ENCODE measurements at regions not wholly inside any gene's neighbourhood (a gene's known extent, or its start where the extent isn't known, plus 50 kb on each side); places are given as distances from the start of the nearest gene placed in this dataset.

- peak; percentile 5 for DNase-seq (ENCODE audit: low read depth)
- TF ChIP-seq CTCF (IDR thresholded peaks at IDR 0.05; ENCODE audit: insufficient read depth, low read depth, low read length, missing control alignments), result peak; percentile 53
- H3K4me3 ChIP-seq (ENCODE audit: low read length), result no peak overlapping the region
Observed at GRCh38 chr2:173493874-173494273, 139.2 kb downstream of the CDCA7 start.

DNA sequence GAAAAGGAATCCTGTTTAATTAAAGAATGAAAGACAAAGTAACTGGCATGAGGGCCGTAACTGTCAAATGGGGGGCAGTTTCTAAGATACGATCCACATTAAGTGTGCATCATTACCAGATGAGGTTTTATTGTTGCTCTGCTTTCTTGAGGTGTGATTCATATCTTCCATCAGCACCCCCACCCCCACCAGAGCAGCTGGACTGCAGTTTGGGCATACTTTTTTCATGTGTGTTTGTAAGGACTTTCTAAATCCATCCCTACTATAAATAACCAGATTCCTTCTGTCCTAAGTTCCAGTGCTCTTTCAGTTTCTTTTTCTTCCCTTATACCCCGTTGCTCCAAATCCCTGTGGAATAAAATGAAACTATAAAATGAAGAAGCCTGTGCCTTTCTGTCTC lies 142.1 kb downstream of the CDCA7 start:
- TF ChIP-seq CTCF (IDR thresholded peaks at IDR 0.05; ENCODE audit: insufficient read depth, low read depth, low read length, missing control alignments), result no peak
- DNase-seq (ENCODE audit: low read depth), result peak; percentile 6
- H3K4me3 ChIP-seq (ENCODE audit: low read length), result no peak overlapping the region

GRCh38 chr2:173500953-173501352 lies 146.3 kb downstream of the CDCA7 start:
- no peak for TF ChIP-seq CTCF (IDR thresholded peaks at IDR 0.05; ENCODE audit: insufficient read depth, low read depth, low read length, missing control alignments)
- no peak overlapping the region for H3K4me3 ChIP-seq (ENCODE audit: low read length)
- DNase-seq (ENCODE audit: low read depth), result no peak

DNA sequence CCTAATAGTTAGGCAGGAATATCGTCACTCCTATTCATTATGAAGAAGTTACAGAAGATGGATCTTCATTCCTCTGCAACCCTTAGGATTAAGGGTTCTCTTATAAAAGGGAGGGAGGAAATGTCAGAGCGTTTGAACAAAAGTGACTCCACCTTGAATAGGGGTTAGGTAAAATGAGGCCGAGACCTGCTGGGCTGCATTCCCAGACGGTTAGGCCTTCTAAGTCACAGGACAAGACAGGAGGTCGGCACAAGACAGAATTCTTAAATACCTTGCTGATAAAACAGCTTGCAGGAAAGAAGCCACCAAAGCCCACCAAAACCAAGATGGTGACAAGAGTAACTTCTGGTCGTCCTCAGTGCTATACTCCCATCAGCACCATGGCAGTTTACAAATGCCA lies 147.6 kb downstream of the CDCA7 start:
- H3K4me3 ChIP-seq (ENCODE audit: low read length), result no peak overlapping the region
- no peak for DNase-seq (ENCODE audit: low read depth)
- no peak for TF ChIP-seq CTCF (IDR thresholded peaks at IDR 0.05; ENCODE audit: insufficient read depth, low read depth, low read length, missing control alignments)

DNA sequence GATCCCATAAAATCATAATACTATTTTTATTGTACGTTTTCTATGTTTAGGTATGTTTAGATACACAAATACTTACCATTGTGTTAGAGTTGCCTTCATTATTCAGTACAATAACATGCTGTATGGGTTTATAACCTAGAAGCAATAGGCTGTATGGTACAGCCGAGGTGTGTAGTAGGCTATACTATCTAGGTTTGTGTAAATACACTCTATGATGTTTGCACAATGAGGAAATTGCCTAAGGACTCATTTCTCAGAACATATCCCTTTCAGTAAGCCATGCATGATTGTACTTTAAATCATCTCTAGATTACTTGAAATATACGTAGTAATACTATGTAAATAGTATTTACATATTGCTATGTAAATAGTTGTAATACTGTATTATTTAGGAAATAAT lies 156.7 kb downstream of the CDCA7 start:
- no peak for TF ChIP-seq CTCF (IDR thresholded peaks at IDR 0.05; ENCODE audit: insufficient read depth, low read depth, low read length, missing control alignments)
- no peak overlapping the region for H3K4me3 ChIP-seq (ENCODE audit: low read length)
- DNase-seq (ENCODE audit: low read depth), result peak; percentile 64

- DNase-seq (ENCODE audit: low read depth), result no peak
- TF ChIP-seq CTCF (IDR thresholded peaks at IDR 0.05; ENCODE audit: insufficient read depth, low read depth, low read length, missing control alignments), result no peak
- H3K4me3 ChIP-seq (ENCODE audit: low read length), result no peak overlapping the region
Observed at GRCh38 chr2:173511942-173512341, 157.3 kb downstream of the CDCA7 start.

DNA sequence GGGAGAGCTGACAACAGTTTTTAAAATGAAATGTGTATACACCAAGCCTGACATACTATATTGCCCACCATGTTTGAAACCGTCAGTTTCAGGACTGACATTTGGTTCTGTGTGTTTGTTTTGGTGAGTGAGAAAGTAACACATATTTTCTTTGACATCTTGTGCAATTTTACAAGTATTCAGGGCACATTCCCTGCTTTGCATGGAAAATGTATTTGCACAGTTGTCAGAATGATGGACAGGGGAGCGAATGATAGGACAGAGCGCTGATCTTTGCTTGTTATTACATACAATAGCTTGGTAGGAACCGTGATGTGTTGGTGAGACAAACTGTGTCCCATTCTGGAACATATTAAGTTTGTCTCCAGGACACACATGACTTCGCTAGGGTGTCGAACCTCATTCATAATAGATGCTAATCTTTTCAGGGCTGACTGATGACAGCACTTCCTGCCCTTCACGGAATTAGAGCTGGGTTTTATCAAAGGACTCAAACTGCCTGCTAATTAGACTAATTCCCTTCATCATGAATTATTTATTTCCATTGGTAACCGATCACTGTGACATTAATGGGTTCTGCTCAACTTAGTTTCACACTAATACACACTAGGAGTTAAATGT lies 158.5 kb downstream of the CDCA7 start:
- H3K4me3 ChIP-seq (ENCODE audit: low read length), result no peak overlapping the region
- no peak for DNase-seq (ENCODE audit: low read depth)
- no peak for TF ChIP-seq CTCF (IDR thresholded peaks at IDR 0.05; ENCODE audit: insufficient read depth, low read depth, low read length, missing control alignments)

Data from epithelial cell of esophagus (primary cell).